Tibial nerve (tissue), 3 donors: ENCODE measurements at regions not wholly inside any gene's neighbourhood (a gene's known extent, or its start where the extent isn't known, plus 50 kb on each side); places are given as distances from the start of the nearest gene placed in this dataset.

Experiments
- POLR2A ChIP-seq, 2 donors: fragments of 450-650 bp; IDR thresholded peaks; one replicate each; pipeline ENCODE4 v1.6.1; 2017; ENCODE audit warnings: antibody characterized with exemption in 2 of 2, mild to moderate bottlenecking in 2 of 2, moderate library complexity in 2 of 2
- TF ChIP-seq, protein P1 (sequence below), 5 experiments: fragments of 200-600 bp in 3 of 5; fragments of 450-650 bp in 2 of 5; sonication (generic) in 3 of 5; IDR thresholded peaks; one replicate each; pipeline ENCODE4 v1.5.1; 2016 to 2019; ENCODE audit warnings: antibody characterized with exemption in 5 of 5, mild to moderate bottlenecking in 3 of 5, moderate library complexity in 2 of 5

- TF ChIP-seq, protein P1, sequence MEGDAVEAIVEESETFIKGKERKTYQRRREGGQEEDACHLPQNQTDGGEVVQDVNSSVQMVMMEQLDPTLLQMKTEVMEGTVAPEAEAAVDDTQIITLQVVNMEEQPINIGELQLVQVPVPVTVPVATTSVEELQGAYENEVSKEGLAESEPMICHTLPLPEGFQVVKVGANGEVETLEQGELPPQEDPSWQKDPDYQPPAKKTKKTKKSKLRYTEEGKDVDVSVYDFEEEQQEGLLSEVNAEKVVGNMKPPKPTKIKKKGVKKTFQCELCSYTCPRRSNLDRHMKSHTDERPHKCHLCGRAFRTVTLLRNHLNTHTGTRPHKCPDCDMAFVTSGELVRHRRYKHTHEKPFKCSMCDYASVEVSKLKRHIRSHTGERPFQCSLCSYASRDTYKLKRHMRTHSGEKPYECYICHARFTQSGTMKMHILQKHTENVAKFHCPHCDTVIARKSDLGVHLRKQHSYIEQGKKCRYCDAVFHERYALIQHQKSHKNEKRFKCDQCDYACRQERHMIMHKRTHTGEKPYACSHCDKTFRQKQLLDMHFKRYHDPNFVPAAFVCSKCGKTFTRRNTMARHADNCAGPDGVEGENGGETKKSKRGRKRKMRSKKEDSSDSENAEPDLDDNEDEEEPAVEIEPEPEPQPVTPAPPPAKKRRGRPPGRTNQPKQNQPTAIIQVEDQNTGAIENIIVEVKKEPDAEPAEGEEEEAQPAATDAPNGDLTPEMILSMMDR (IDR thresholded peaks at IDR 0.05): no peak
- TF ChIP-seq POLR2A (IDR thresholded peaks at IDR 0.05): no peak
Measured at GRCh38 chr13:44732503-44733098, 156.5 kb upstream of the TSC22D1 start.
